ENCODE measurements at regions not wholly inside any gene's neighbourhood (a gene's known extent, or its start where the extent isn't known, plus 50 kb on each side); places are given as distances from the start of the nearest gene placed in this dataset.

DNA sequence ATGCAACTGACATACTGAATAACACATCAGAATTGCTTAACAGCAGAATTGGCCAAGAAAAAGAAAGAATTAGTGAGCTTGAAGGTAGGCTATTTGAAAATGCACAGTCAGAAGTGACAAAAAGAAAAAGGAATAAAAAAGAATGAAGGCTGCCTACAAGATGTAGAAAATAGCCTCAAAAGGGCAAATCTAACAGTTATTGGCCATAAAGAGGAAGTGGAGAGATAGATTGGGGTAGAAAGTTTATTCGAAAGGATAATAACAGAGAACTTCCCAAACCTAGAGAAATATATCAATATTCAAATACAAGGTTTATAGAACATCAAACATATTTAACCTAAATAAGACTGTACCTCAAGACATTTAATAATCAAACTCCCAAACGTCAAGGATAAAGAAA, 67.5 kb downstream of the ATP6V1G3 start:
- TF ChIP-seq, protein P1, sequence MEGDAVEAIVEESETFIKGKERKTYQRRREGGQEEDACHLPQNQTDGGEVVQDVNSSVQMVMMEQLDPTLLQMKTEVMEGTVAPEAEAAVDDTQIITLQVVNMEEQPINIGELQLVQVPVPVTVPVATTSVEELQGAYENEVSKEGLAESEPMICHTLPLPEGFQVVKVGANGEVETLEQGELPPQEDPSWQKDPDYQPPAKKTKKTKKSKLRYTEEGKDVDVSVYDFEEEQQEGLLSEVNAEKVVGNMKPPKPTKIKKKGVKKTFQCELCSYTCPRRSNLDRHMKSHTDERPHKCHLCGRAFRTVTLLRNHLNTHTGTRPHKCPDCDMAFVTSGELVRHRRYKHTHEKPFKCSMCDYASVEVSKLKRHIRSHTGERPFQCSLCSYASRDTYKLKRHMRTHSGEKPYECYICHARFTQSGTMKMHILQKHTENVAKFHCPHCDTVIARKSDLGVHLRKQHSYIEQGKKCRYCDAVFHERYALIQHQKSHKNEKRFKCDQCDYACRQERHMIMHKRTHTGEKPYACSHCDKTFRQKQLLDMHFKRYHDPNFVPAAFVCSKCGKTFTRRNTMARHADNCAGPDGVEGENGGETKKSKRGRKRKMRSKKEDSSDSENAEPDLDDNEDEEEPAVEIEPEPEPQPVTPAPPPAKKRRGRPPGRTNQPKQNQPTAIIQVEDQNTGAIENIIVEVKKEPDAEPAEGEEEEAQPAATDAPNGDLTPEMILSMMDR (IDR thresholded peaks at IDR 0.05) = no peak

DNA sequence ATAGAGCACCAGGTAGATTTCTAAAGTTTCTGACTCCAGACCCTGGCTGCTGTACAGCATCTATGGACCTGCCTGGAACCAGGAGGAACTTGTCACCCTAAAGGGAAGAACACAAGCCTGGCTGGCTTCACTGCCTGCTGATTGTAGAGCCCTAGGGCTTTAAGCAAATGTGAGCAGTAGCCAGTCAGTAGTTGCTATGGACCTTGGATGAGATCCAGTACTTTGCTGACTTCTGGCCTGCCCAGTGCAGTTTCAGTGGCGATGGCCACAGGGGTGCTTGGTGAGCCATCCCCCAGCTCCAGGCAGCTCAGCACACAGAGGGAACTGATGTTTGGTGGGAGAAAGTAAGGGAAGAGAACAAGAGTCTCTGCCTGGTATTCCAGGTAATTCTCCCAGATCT, 68.4 kb downstream of the ATP6V1G3 start:
- TF ChIP-seq, protein P1 (IDR thresholded peaks at IDR 0.05) = no peak

DNA sequence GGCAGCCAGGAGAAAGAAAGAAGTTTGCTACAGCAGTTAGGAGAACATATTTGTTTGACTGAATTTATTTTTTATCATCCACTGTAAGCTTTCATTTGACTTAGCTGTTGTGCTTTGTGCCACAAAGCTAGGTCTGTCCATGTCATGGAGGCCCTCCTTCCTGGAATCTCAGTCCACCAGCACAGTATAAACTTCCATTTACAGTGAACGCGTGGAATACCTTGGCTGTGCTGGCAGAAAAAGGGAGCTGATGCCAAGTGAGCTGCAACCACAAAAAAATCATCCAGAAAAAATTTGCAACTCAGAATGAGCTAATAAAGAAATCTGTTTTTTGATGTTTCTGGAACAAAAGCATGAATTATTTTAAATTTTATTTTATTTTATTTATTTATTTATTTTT, 72.6 kb downstream of the ATP6V1G3 start:
- TF ChIP-seq, protein P1 (IDR thresholded peaks at IDR 0.05) = no peak

DNA sequence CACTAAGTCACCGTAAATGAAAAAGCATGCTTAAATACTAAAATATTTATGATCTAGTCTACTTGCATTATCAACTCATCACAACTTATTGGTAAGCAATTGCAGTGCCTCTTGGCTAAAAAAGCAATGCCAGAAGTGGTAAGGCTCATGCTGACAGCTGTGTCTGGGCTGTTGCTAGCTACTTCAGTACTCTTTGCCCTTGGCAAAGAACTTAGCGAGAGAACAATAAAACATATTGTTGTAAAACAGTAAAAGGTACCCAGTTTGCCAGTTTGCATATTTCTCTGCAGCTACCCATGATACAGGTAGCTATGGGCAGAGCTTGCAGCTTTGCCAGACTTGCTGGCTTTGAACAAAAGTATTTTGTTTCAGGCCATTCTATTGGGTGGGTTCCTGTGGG, 73.1 kb downstream of the ATP6V1G3 start:
- TF ChIP-seq, protein P1 (IDR thresholded peaks at IDR 0.05) = no peak

DNA sequence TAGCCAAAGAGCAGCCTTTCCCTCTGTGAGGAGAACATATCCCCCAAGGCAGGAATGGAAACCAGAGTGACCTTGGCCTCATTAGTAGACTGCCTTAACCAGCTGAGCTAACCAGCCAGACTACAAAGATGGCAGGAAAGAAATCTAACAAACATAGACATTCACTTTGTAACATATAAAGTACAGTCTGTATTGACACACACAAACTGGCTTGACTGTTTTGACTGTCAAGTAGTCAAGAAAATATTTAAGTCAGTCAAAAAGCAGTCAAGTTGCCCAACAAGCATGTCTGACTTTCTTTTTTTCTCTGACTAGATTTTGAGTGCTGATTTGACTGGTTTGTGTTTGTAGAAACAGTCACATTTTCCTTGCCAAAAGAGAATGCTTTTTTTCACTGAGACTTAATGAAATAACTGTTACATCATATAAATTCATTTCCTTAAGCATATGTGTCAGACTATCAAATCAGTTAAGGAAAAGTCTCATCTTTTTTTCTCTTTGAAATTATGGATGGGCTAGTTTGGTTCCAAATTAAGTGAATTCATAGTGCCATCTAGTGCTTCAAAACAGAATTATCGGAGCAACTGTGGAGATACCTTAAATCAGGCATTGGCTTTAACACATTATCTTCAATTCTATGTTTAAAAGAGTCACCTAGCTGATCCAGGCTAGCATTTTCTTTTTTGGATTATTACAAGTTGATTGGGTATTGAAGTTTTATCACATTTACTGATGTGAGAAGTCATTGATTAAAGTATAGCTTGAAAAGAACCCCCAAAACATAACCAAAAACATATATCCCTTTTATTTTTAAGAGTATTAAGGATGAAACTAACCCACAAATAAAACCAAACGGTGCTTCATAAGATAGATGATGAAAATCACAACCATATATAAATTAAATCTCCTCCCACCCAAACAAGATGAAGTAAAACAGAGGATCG, 75.0 kb downstream of the ATP6V1G3 start:
- TF ChIP-seq, protein P1 (IDR thresholded peaks at IDR 0.05) = peak; percentile 81

DNA sequence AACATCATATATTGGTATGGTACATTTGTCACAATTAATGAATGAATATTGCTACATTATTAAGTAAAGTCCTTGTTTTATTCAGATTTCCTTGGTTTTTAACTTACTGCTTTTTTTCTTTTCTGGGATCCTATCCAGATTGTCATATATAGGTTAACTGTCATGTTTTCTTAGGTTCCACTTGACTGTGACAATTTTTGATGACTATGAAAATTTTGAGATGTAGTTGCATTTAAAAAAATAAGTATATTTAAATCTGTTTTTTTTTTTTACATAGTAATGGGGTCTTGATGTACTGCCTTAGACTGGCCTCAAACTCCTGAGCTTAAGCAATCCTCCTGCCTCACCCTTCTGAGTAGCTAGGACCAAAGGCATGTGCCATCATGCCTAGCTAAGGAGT, 76.8 kb downstream of the ATP6V1G3 start:
- TF ChIP-seq, protein P1 (IDR thresholded peaks at IDR 0.05) = no peak

DNA sequence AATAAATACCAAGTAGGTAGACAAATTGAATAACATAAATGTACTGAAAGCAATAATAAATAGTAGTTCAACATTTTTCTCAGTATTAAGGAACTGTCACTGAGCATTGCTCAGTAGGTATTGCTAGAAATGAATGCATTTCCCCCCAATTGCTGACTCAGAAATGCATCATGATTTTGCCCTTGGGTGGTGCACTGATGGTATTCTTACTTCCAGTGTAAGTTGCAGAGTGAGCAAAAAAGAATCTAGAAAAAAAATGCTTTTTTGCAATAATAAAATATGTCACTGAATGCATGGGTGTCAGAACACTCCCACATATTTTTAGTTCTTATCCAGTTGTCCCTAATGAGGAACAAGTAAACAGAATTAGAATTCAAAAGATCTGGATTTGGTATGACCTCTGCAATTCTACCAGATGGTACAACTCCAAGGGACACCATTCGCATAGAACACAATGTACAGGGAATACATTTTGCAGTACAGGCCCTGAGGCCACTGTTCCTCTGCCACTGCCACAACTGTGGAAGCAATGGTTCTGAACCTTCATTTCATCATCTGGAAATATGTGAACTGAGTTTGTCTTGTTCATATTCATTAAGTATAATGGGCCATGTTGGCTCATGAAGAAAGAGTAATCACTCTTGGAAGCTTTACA, 78.0 kb downstream of the ATP6V1G3 start:
- TF ChIP-seq, protein P1 (IDR thresholded peaks at IDR 0.05) = no peak
